WI38 (cell line): ENCODE measurements at regions not wholly inside any gene's neighbourhood (a gene's known extent, or its start where the extent isn't known, plus 50 kb on each side); places are given as distances from the start of the nearest gene placed in this dataset.

Experiments used
- H3K4me3 ChIP-seq: 2 replicates; pipeline ENCODE4 v1.5.1; 2011; ENCODE audit warnings: low read depth, mild to moderate bottlenecking, control low read depth, low read length
- CTCF ChIP-seq: IDR thresholded peaks from 2 replicates; pipeline ENCODE4 v1.5.1; 2012; ENCODE audit warnings: low read depth, mild to moderate bottlenecking, control low read depth, low read length

- no peak for TF ChIP-seq CTCF
- H3K4me3 ChIP-seq: no peak overlapping the region
Measured at GRCh38 chr2:150706561-150706960, 219.1 kb upstream of the RND3 start.

- TF ChIP-seq CTCF: no peak
Measured at GRCh38 chr2:150705767-150706166, 218.3 kb upstream of the RND3 start.

GRCh38 chr2:150705357-150705756, 217.9 kb upstream of the RND3 start:
- TF ChIP-seq CTCF: no peak
- no peak overlapping the region for H3K4me3 ChIP-seq

More at GRCh38 chr2:150705767-150706166, 218.3 kb upstream of the RND3 start:
- no peak overlapping the region for H3K4me3 ChIP-seq

- H3K4me3 ChIP-seq: no peak overlapping the region
- TF ChIP-seq CTCF: no peak
Measured at GRCh38 chr2:150702791-150703190, 215.3 kb upstream of the RND3 start.

GRCh38 chr2:150700666-150701580, 213.5 kb upstream of the RND3 start:
- no peak for TF ChIP-seq CTCF
- no peak overlapping the region for H3K4me3 ChIP-seq

GRCh38 chr2:150699218-150699617, 211.8 kb upstream of the RND3 start:
- TF ChIP-seq CTCF: no peak

GRCh38 chr2:150698016-150698661, 210.7 kb upstream of the RND3 start:
- no peak for TF ChIP-seq CTCF
- H3K4me3 ChIP-seq: no peak overlapping the region

More at GRCh38 chr2:150699218-150699617, 211.8 kb upstream of the RND3 start:
- H3K4me3 ChIP-seq: no peak overlapping the region
